Brain microvascular endothelial cell (primary cell): ENCODE measurements at regions not wholly inside any gene's neighbourhood (a gene's known extent, or its start where the extent isn't known, plus 50 kb on each side); places are given as distances from the start of the nearest gene placed in this dataset.

ENCODE experiments used
- DNase-seq: peaks from one replicate; pipeline ENCODE4 v3.0.0-alpha.2; 2020
- H3K27ac ChIP-seq: fragments of 250-450 bp; sonication (Bioruptor Pico); 2 replicates; pipeline ENCODE4 v1.5.1; 2020; ENCODE audit warnings: mild to moderate bottlenecking, moderate library complexity
- H3K27me3 ChIP-seq: fragments of 250-450 bp; sonication (Bioruptor Pico); replicated peaks from 2 replicates; pipeline ENCODE4 v1.5.1; 2020; ENCODE audit warnings: mild to moderate bottlenecking
- H3K36me3 ChIP-seq: fragments of 250-450 bp; sonication (Bioruptor Pico); replicated peaks from 2 replicates; pipeline ENCODE4 v1.5.1; 2020; ENCODE audit warnings: mild to moderate bottlenecking
- H3K4me3 ChIP-seq: 2 replicates; pipeline ENCODE4 v1.5.1; 2011; ENCODE audit warnings: low read depth, mild to moderate bottlenecking, control low read depth, low read length, moderate library complexity
- CTCF ChIP-seq: IDR thresholded peaks from 2 replicates; pipeline ENCODE4 v1.5.1; 2011; ENCODE audit warnings: low read depth, mild to moderate bottlenecking, moderate library complexity, low read length, control low read depth, inconsistent platforms; ENCODE audit errors: missing control alignments
- in situ Hi-C: cut with HindIII; loops from 2 replicates; pipeline ENCODE4 v1.10.0; 2017; ENCODE audit warnings: low sequenced_read_pairs, low pct_ligation_motif_present

- Histone ChIP-seq H3K4me3 (no peak overlapping the region), H3K27ac (no peak overlapping the region), H3K27me3 (no peaks in the 10 kb centered on the region), H3K36me3 (no peaks in the 10 kb centered on the region)
- TF ChIP-seq CTCF: no peak
- DNase-seq: no peak
- in situ Hi-C loops: no loop called here
These were observed 138.4 kb downstream of the HNMT start for GRCh38 chr2:138102664-138103063.

- no peak for DNase-seq
- no peak for TF ChIP-seq CTCF
- Histone ChIP-seq H3K27me3 (no peaks in the 10 kb centered on the region), H3K4me3 (no peak overlapping the region), H3K27ac (no peak overlapping the region), H3K36me3 (no peaks in the 10 kb centered on the region)
- in situ Hi-C loops: no loop called here
These were observed 138.9 kb downstream of the HNMT start for GRCh38 chr2:138103156-138103555.

GRCh38 chr2:138104071-138104470 is 139.8 kb downstream of the HNMT start:
- DNase-seq: no peak
- H3K4me3 ChIP-seq: no peak overlapping the region
- in situ Hi-C loops: no loop called here

GRCh38 chr2:138105358-138105757 is 141.1 kb downstream of the HNMT start:
- no peak overlapping the region for H3K27ac ChIP-seq
- no peak overlapping the region for H3K4me3 ChIP-seq
- no peaks in the 10 kb centered on the region for H3K36me3 ChIP-seq
- no peak for TF ChIP-seq CTCF
- DNase-seq: no peak
- no peaks in the 10 kb centered on the region for H3K27me3 ChIP-seq
- in situ Hi-C loops: no loop called here

More at GRCh38 chr2:138104071-138104470, 139.8 kb downstream of the HNMT start:
- H3K27ac ChIP-seq: no peak overlapping the region
- H3K36me3 ChIP-seq: no peaks in the 10 kb centered on the region
- H3K27me3 ChIP-seq: no peaks in the 10 kb centered on the region
- no peak for TF ChIP-seq CTCF

GRCh38 chr2:138106606-138107005 is 142.3 kb downstream of the HNMT start:
- in situ Hi-C loops: no loop called here
- H3K27ac ChIP-seq: no peak overlapping the region
- no peaks in the 10 kb centered on the region for H3K27me3 ChIP-seq
- TF ChIP-seq CTCF: no peak
- DNase-seq: no peak
- no peaks in the 10 kb centered on the region for H3K36me3 ChIP-seq
- no peak overlapping the region for H3K4me3 ChIP-seq

GRCh38 chr2:138107288-138107687 is 143.0 kb downstream of the HNMT start:
- no peak overlapping the region for H3K27ac ChIP-seq

More at GRCh38 chr2:138107288-138107687, 143.0 kb downstream of the HNMT start:
- no peak for TF ChIP-seq CTCF
- in situ Hi-C loops: no loop called here
- H3K27me3 ChIP-seq: no peaks in the 10 kb centered on the region
- H3K36me3 ChIP-seq: no peaks in the 10 kb centered on the region
- DNase-seq: peak; percentile 75
- no peak overlapping the region for H3K4me3 ChIP-seq
